ENCODE measurements at regions not wholly inside any gene's neighbourhood (a gene's known extent, or its start where the extent isn't known, plus 50 kb on each side); places are given as distances from the start of the nearest gene placed in this dataset.

DNA sequence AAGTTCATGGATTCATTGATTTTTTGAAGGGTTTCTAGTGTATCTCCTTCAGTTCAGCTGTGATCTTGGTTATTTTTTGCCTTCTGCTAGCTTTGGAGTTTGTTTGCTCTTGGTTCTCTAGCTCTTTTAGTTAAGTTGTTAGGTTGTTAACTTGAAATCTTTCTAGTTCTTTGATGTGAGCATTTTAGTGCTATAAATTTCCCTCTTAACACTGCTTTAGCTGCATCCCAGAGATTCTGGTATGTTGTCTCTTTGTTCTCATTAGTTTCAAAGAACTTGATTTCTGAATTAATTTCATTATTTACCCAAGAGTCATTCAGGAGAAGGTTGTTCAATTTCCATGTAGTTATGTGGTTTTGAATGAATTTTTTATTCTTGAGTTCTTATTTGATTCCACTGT lies 210.6 kb downstream of the IRS1 start:
- no peaks in the 10 kb centered on the region for H3K36me3 ChIP-seq (ENCODE audit: low read length)
- H3K4me3 ChIP-seq (ENCODE audit: insufficient read depth, low read length, poor library complexity, severe bottlenecking), result no peak overlapping the region
- TF ChIP-seq, protein P1, sequence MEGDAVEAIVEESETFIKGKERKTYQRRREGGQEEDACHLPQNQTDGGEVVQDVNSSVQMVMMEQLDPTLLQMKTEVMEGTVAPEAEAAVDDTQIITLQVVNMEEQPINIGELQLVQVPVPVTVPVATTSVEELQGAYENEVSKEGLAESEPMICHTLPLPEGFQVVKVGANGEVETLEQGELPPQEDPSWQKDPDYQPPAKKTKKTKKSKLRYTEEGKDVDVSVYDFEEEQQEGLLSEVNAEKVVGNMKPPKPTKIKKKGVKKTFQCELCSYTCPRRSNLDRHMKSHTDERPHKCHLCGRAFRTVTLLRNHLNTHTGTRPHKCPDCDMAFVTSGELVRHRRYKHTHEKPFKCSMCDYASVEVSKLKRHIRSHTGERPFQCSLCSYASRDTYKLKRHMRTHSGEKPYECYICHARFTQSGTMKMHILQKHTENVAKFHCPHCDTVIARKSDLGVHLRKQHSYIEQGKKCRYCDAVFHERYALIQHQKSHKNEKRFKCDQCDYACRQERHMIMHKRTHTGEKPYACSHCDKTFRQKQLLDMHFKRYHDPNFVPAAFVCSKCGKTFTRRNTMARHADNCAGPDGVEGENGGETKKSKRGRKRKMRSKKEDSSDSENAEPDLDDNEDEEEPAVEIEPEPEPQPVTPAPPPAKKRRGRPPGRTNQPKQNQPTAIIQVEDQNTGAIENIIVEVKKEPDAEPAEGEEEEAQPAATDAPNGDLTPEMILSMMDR (IDR thresholded peaks at IDR 0.05; ENCODE audit: insufficient read depth, low read length, poor library complexity, severe bottlenecking), result no peak
- TF ChIP-seq EZH2phosphoT487 (conservative IDR thresholded peaks at IDR 0.05; ENCODE audit: low read length), result no peak
- H3K27ac ChIP-seq (ENCODE audit: low read depth, low read length), result no peak overlapping the region
- H3K9me3 ChIP-seq (ENCODE audit: insufficient read depth, low read length), result no peaks in the 10 kb centered on the region
- no peaks in the 10 kb centered on the region for H3K9me2 ChIP-seq (replicated peaks; ENCODE audit: insufficient read depth, low read length)
- H4K20me1 ChIP-seq (ENCODE audit: low read depth, low read length), result no peaks in the 10 kb centered on the region
- H3K9ac ChIP-seq (ENCODE audit: low read length), result no peak overlapping the region
- H3K27me3 ChIP-seq (ENCODE audit: low read length), result no peaks in the 10 kb centered on the region
- no peak overlapping the region for H3K4me2 ChIP-seq (ENCODE audit: low read depth, low read length, poor library complexity, severe bottlenecking)
- H2AFZ ChIP-seq (ENCODE audit: low read depth, low read length, severe bottlenecking), result no peak overlapping the region
- no peaks in the 10 kb centered on the region for H3K79me2 ChIP-seq (ENCODE audit: insufficient read depth, low read length)
- H3F3A ChIP-seq (ENCODE audit: insufficient read depth), result no peaks in the 10 kb centered on the region

DNA sequence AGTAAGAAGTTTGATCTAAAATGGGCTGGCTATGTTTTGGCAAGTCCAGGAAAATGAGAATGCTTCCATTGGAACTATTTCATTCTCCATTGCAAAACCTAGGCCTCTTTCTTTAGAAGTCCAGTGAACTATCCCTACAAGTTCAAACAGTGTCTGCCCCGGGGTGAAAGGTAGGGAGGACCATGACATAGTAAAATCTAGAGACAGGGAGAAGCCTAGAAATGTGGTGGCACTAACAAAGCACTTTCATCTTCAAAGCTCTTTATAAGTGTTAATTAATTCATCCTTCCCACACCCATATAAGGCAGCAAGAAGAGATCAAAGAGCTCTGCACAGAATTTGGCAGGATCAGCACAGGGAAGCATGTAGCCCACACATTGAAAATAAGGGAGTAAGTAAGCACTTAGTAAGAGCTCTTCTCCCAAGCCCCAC lies 214.5 kb downstream of the IRS1 start:
- Histone ChIP-seq H3F3A (ENCODE audit: insufficient read depth) (no peaks in the 10 kb centered on the region), H3K27me3 (ENCODE audit: low read length) (no peaks in the 10 kb centered on the region), H2AFZ (ENCODE audit: low read depth, low read length, severe bottlenecking) (no peak overlapping the region), H3K9ac (ENCODE audit: low read length) (no peak overlapping the region), H3K79me2 (ENCODE audit: insufficient read depth, low read length) (no peaks in the 10 kb centered on the region), H3K4me3 (ENCODE audit: insufficient read depth, low read length, poor library complexity, severe bottlenecking) (no peak overlapping the region), H3K9me3 (ENCODE audit: insufficient read depth, low read length) (no peaks in the 10 kb centered on the region), H3K9me2 (replicated peaks; ENCODE audit: insufficient read depth, low read length) (no peaks in the 10 kb centered on the region), H3K4me2 (ENCODE audit: low read depth, low read length, poor library complexity, severe bottlenecking) (no peak overlapping the region), H3K36me3 (ENCODE audit: low read length) (no peaks in the 10 kb centered on the region), H3K27ac (ENCODE audit: low read depth, low read length) (no peak overlapping the region), H4K20me1 (ENCODE audit: low read depth, low read length) (no peaks in the 10 kb centered on the region)
- TF ChIP-seq EZH2phosphoT487 (conservative IDR thresholded peaks at IDR 0.05; ENCODE audit: low read length), result no peak
- TF ChIP-seq, protein P1 (IDR thresholded peaks at IDR 0.05; ENCODE audit: insufficient read depth, low read length, poor library complexity, severe bottlenecking), result no peak

DNA sequence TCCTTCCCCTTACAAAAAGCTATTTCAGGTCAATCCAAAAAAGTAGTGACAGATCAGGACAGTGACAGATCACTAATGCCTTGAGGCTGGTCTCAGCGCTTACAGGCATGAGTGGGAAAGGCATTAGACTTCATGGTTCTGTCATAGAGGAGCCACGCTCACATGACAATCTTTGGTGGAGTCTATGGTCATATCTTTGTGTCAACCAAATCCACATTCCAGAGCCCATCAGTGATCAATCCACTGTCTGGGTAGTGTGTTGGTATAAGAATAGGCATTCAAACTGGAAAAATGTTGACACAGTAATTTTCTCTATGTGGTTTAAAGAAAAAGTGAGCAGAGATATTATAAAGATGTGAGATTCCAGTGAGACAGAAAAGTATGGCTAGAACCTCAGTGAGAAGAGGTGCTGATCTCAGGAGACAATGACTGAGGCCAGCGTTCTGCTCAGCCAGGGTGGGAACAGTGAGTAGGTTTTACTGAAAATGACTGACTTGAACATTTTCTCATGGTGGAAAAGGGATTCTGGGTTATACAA lies 215.0 kb downstream of the IRS1 start:
- Histone ChIP-seq H3K36me3 (ENCODE audit: low read length) (no peaks in the 10 kb centered on the region), H3K27me3 (ENCODE audit: low read length) (no peaks in the 10 kb centered on the region), H3K9ac (ENCODE audit: low read length) (no peak overlapping the region), H2AFZ (ENCODE audit: low read depth, low read length, severe bottlenecking) (no peak overlapping the region), H3K79me2 (ENCODE audit: insufficient read depth, low read length) (no peaks in the 10 kb centered on the region), H3K4me2 (ENCODE audit: low read depth, low read length, poor library complexity, severe bottlenecking) (no peak overlapping the region), H4K20me1 (ENCODE audit: low read depth, low read length) (no peaks in the 10 kb centered on the region), H3K27ac (ENCODE audit: low read depth, low read length) (no peak overlapping the region), H3K9me3 (ENCODE audit: insufficient read depth, low read length) (no peaks in the 10 kb centered on the region), H3K4me3 (ENCODE audit: insufficient read depth, low read length, poor library complexity, severe bottlenecking) (no peak overlapping the region), H3F3A (ENCODE audit: insufficient read depth) (no peaks in the 10 kb centered on the region), H3K9me2 (replicated peaks; ENCODE audit: insufficient read depth, low read length) (no peaks in the 10 kb centered on the region)
- TF ChIP-seq, protein P1 (IDR thresholded peaks at IDR 0.05; ENCODE audit: insufficient read depth, low read length, poor library complexity, severe bottlenecking), result no peak
- no peak for TF ChIP-seq EZH2phosphoT487 (conservative IDR thresholded peaks at IDR 0.05; ENCODE audit: low read length)
